Coronary artery (tissue), 2 donors: ENCODE measurements at regions not wholly inside any gene's neighbourhood (a gene's known extent, or its start where the extent isn't known, plus 50 kb on each side); places are given as distances from the start of the nearest gene placed in this dataset.
"Not testable (repeated sequence)": the region's sequence is repeated elsewhere in the genome, so short reads cannot be mapped to it uniquely, and the experiment has no call there.

Experiments
- DNase-seq: peaks from one replicate; pipeline ENCODE4 v3.0.0-alpha.2; 2017; ENCODE audit warnings: low spot score
- H3K27ac ChIP-seq, 2 donors: fragments of 200-600 bp; sonication (generic); one replicate each; pipeline ENCODE4 v1.5.1; 2016 to 2019
- H3K4me3 ChIP-seq: fragments of 200-600 bp; sonication (generic); 2 replicates; pipeline ENCODE4 v1.5.1; 2016; ENCODE audit warnings: mild to moderate bottlenecking, moderate library complexity
- CTCF ChIP-seq: fragments of 200-600 bp; sonication (generic); IDR thresholded peaks from one replicate; pipeline ENCODE4 v1.5.1; 2019; ENCODE audit warnings: antibody characterized with exemption

DNA sequence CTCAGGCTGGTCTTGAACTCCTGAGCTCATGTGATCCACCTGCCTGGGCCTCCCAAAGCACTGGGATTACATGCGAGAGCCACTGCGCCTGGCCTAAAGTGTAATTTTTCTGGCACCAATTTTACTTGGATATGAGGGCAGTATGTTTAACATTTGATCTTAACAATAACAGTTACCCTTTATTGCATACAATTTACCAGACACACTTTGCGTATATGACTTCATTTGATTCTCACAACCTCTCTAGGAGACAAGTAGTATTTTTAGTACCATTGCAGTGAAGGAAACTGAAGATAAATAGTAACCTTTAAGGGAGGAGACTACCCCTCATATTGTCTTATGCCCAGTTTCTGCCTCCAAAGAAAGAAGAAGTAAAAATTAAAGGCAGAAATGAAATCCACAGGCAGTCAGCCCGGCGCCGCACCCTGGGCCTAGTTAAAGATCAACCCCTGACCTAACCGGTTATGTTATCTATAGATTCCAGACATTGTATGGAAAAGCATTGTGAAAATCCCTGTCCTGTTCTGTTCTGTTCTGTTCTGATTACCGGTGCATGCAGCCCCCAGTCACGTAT, 54.0 kb downstream of the CYP26A1 start:
- not testable (repeated sequence) for DNase-seq, H3K27ac ChIP-seq, H3K4me3 ChIP-seq

DNA sequence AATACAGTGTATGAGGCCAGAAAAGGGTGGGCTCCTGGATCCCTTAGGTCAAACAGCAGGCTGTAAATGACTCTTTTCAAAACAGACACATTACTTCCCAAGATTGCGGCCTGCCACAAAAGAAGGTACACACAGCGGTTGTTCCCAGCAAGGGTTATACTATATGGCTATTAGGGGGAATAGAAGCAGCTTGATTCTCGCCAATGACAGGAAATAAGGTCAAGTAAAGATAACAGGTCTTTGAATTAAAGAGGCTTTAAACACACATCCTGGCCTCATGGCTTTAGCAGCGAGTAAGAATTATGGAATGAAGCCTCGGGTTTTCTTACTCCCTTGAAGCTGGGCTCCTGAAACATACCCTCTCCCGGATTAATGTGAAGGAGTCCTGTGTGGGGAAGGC, 58.3 kb downstream of the CYP26A1 start:
- no peak for DNase-seq
- TF ChIP-seq CTCF = no peak
- Histone ChIP-seq H3K27ac (no peak overlapping the region), H3K4me3 (no peak overlapping the region)

GRCh38 chr10:93138113-93138870, 64.6 kb downstream of the CYP26A1 start:
- no peak for TF ChIP-seq CTCF
- DNase-seq = no peak
- Histone ChIP-seq H3K4me3 (no peak overlapping the region), H3K27ac (no peak overlapping the region)

DNA sequence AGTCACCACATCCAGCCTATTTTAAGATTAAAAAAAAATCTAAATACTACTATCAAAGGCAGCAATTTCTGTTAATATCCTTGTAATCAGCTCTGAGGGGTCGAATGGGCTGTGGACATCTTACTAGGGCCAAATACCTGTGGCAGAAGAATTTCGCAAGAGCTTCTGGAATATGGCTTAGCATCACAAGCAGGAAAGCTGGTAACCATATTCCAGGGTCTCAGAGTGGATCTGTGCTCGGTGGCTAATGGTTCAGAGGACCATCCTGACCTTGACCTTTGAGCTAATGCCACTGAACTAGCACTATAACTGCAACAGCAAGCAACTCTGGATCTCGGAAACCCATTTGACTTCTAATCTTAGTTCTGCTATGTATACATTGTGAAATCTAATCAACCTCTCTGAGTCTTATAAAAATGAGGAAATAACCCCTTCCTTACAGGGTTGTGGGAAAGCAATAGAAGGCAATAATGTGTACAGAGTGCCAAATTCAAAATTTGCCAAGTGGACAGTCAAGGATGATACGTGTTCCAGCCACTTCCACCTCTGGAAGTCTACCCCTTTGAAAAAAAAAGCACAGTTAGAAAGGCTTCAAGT, 65.5 kb downstream of the CYP26A1 start:
- TF ChIP-seq CTCF = no peak
- no peak overlapping the region for H3K4me3 ChIP-seq
- no peak for DNase-seq
- no peak overlapping the region for H3K27ac ChIP-seq

DNA sequence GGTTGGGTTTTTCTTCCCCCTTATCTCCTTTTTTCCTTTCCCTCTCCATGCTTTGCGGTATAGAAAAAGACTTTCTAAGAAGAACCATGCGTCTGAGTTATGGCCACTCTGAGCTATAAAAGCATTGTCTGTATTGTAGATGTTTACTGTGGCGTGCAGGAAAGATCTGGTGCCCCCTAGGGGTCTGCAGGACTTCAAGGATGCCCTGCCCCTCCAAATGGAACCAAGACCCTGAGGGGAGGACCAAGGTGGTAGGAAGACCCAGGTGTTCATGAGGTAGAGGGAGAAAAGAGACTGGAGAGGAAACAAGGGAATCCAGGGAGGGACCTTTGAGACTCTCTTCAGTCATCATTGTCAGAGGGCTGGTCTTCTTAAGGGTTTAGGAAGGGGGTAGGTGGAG, 68.8 kb downstream of the CYP26A1 start:
- no peak for DNase-seq
- TF ChIP-seq CTCF = no peak
- no peak overlapping the region for H3K4me3 ChIP-seq
- H3K27ac ChIP-seq = no peak overlapping the region

GRCh38 chr10:93143281-93143680, 69.6 kb downstream of the CYP26A1 start:
- no peak for TF ChIP-seq CTCF
- no peak overlapping the region for H3K4me3 ChIP-seq

DNA sequence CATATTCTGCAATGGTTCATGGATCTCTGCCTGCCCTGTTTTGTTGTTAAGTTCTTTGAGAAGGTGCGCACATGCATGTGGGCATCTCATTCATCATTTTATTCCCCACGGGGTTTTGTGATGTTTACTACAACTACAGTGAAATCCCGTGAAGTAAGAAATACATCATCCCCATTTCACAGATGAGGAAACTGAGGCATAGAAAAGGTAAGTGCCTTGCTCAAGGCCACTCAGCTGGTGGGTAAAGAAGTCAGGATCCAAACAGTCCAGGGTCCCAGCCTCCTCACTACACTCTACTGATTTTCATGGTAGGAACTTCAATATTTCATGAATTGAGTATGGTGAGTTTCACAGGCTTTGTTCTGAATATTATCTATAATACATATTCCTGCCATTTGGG, 72.6 kb downstream of the CYP26A1 start:
- no peak for DNase-seq
- no peak for TF ChIP-seq CTCF
- no peak overlapping the region for H3K4me3 ChIP-seq
- H3K27ac ChIP-seq = no peak overlapping the region

More at GRCh38 chr10:93143281-93143680, 69.6 kb downstream of the CYP26A1 start:
- DNase-seq = no peak
- H3K27ac ChIP-seq = no peak overlapping the region
